GM19240 (cell line): ENCODE measurements at regions not wholly inside any gene's neighbourhood (a gene's known extent, or its start where the extent isn't known, plus 50 kb on each side); places are given as distances from the start of the nearest gene placed in this dataset.

ENCODE experiments used
- DNase-seq: peaks from one replicate; pipeline ENCODE4 v3.0.0; 2011; ENCODE audit warnings: low spot score; ENCODE audit not compliant: insufficient read length

- no peak for DNase-seq
Observed at GRCh38 chr18:45416168-45416567, 199.1 kb upstream of the SLC14A2 start.

DNA sequence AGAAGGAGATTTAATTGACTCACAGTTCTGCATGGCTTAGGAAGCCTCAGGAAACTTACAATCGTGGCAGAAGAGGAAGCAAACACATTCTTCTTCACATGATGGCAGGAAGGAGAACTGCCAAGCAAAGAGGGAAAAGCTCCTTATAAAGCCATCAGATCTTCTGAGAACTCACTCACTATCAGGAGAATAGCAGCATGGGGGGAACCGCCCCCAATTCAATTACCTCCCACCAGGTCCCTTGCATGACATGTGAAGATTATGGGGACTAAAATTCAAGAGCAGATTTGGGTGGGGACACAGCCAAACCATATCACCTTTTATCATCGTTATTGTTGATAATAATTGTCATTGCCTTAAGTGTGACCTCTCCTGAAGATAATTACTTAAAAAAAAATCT, 197.9 kb upstream of the SLC14A2 start:
- DNase-seq: no peak

DNA sequence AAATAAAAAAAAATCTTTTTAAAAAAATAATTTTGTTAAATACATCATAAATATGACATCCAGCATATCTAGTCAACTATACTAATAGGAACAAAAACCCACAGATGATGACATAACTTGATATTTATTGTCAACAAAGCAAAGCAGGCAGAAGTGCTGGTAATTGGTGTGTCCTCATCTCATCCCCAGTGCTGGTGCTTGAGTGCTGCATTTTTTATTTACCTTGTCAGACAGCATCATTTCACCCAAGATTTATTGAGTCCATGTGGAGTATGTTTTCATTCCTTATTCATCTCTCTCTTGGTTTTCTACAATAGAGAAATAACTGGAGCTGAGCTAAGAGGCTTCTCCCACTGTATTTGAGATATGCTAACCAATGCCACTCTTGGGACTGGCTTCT, 191.6 kb upstream of the SLC14A2 start:
- DNase-seq: no peak

GRCh38 chr18:45430041-45430440, 185.2 kb upstream of the SLC14A2 start:
- DNase-seq: no peak

DNA sequence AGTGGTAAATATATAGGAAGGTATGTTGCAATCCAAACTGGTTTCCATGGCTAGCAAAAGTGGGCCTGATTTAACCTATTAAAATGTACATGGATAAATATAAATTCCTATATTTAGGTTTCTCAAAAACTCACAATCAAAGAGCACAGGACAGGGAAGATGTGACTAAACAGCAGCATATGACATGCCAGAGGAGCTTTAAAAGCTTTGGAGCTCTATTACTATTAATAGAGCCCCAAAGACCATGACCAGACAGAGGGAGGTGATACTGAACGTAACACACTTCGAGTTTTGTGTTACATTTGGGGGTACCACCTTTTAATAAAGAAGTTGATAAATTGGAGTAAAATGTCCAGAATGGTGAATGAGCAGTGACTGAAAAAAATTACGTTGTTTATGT, 179.5 kb upstream of the SLC14A2 start:
- DNase-seq: no peak

DNA sequence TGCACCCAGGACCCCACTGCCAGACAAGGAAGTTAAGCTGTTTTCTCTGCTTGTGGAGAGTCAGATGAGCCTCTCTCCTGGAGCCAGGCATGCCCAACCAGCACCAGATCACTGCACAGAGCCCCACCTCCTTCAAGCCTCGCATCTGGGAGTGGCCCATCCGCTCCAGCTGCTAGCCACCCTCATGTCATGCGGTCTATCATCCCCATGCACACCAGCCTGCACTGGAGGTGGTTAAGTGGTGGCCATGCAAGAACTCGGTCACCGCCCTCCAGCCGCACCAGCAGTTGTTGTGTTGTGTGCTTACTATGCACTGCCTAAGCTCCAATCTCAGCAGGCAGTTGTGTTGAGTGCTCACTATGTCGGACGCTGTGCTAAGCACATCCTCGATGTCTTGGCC, 177.9 kb upstream of the SLC14A2 start:
- DNase-seq: no peak

GRCh38 chr18:45439851-45440645, 175.2 kb upstream of the SLC14A2 start:
- DNase-seq: no peak

DNA sequence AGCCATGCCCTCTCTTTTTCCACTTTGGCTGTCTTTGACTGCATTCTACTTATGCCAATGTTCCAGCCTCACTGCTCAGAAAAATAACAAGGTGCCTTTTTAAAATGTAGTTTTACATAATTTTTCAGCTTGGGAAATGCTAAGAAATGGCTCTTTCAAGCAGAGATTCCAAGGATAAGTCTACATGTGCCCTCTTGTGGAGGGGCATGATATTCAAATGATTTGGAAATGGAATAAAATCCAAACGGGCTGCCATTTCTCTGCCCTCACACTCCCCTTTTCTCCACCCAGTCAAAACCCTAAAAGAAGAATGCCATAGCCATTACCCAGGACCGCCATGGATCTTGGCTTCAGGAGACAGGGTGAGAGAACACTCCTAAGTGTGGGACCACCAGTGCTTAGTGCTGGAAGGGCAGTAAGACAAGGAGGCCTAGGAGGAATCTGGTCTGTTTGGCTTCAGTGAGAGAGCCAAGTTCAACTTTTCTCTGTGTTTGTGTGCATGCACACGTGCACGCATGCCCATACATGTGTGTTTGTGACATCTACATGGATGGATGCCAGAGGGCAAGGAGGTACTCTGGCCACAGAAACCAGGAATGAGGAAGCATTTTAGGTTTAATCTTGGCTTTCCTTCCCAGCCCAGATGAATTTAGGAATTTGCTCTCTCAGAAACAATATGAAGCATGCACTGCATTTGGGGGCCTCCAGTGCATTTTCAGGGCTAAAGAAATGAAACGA, 174.0 kb upstream of the SLC14A2 start:
- DNase-seq: no peak

DNA sequence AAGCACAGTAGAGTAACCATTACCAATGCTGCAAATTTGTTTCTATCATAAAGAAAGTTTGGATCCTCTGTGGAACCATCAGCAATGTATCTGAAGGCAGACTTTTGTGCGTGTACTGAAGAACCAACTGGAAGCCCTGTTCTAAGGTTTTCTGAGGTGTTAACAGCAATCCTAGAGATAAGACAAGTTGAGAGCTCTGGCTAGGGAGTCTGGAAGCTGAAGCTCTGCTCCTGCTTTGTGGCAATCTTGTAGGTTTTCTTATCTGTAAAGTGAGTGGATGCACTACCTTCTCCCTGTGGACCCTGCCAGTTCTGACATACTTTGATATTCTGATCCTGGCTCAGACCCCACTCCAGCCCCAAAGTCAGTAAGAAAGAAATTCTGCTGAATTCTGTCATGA, 171.2 kb upstream of the SLC14A2 start:
- no peak for DNase-seq

GRCh38 chr18:45447355-45448265, 167.7 kb upstream of the SLC14A2 start:
- no peak for DNase-seq

- DNase-seq: no peak
Observed at GRCh38 chr18:45448871-45449270, 166.4 kb upstream of the SLC14A2 start.

- no peak for DNase-seq
Observed at GRCh38 chr18:45449418-45450227, 165.7 kb upstream of the SLC14A2 start.

DNA sequence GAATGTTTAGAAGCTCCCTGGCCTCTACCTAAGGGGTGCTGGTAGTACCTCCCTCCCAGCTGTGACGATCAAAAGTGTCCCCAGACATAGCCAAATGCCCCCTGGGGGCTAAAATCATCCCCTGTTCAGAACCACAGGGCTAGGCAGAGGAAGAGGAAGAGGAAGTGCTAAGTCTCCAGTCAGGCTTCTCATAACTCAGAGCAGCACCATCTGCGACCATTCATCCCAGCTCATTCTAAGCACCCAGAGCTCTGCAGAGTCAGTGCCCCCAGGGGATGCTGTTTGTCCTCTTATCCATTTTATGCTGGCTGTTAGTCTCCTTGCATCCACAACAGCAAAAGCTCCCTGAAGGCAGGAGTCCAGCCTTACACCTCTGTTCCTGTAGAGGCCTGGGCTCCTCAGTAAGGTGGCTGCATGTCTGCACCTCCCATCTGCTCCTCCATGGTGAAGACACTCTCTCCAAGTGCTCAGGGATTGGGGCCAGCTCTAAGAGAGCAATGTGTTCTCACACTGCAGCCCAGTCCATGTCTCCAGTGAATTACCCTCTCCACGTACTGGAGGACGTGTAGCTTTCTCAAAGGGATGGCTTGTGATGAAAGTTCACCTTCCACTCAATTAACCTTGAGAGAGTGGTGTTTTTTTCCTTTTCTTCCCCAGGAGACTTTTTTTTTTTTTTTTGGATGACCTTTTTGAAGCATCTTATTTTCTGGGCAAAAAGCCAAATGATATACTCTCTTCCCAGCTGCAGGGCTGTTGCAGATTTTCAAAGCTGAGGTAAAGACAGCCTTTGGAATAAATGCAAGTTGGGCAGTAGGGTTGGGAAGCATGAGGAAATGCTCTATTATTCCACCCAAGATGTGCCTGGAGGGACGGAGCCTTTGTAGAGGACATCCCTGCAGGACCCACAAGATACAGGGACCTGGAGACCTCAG, 158.9 kb upstream of the SLC14A2 start:
- no peak for DNase-seq

- DNase-seq: no peak
Observed at GRCh38 chr18:45458033-45458432, 157.2 kb upstream of the SLC14A2 start.

- DNase-seq: no peak
Observed at GRCh38 chr18:45462179-45462578, 153.1 kb upstream of the SLC14A2 start.

GRCh38 chr18:45463451-45463850, 151.8 kb upstream of the SLC14A2 start:
- DNase-seq: no peak

- no peak for DNase-seq
Observed at GRCh38 chr18:45464619-45465018, 150.7 kb upstream of the SLC14A2 start.

GRCh38 chr18:45467293-45467692, 148.0 kb upstream of the SLC14A2 start:
- DNase-seq: no peak

DNA sequence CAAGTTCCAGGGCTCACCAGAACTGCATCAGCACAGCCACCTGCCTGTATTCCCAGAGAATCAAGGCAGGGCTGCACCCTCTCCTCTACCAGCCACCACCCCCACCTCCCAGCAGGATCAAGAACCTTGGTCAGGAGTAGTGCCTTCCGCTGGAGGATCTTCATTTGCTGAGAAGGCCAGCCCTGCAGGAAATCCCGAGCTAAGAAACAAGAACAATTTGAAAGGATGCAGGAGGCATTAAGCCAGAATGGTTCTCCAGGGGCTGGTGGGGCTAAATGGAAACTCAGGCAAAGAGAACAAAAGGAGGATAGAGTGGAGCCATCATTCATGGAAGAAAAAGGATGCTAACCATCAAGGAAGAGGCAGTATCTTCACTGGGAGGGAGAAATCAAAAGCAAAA, 147.3 kb upstream of the SLC14A2 start:
- no peak for DNase-seq

- DNase-seq: no peak
Observed at GRCh38 chr18:45478889-45479288, 136.4 kb upstream of the SLC14A2 start.
